Fibroblast of peridontal ligament (primary cell): ENCODE measurements at regions not wholly inside any gene's neighbourhood (a gene's known extent, or its start where the extent isn't known, plus 50 kb on each side); places are given as distances from the start of the nearest gene placed in this dataset.
"Not testable (repeated sequence)": the region's sequence is repeated elsewhere in the genome, so short reads cannot be mapped to it uniquely, and the experiment has no call there.

Experiments
- DNase-seq: peaks from one replicate; pipeline ENCODE4 v3.0.0-alpha.2; 2010; ENCODE audit errors: extremely low read depth

DNA sequence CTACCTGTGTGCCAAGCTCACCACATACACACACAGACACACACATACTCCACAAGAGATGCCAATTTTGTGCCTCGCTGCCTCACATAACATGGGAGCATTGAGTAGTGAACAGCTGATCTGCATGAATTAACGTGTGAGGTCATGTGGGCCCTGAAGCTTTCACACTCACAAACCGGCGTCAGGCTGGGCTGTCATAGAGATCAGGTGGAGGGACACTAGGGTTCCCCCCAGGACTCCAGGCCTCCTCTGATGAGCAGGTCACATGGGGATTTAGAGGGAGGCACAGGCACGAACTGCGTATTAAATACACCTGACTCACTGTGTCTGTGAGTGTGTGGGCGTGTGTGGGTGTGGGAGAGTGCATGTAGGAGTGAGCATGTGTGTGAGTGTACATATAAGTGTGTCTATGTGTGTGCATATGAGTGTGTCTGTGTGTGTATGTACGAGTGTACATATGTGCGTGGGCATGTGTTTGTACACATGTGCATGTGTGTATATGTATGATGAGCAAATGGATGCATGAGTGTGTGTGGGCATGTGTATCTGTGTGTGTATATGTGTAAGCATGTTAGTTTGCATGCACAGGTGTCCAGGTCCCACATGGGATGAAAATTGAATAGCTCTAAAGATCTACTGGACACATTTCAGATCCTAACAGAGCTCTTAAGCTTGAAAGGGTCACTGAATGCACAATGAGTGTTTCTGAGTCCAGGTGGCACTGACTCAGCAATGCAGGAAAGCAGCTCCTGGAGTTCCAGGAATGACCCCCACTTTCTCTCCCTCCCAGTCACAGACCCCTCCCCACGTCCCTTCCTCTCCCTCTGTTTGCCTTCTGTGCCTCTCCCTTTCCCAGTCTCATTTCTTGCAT, 336.6 kb downstream of the PREX1 start:
- no peak for DNase-seq

DNA sequence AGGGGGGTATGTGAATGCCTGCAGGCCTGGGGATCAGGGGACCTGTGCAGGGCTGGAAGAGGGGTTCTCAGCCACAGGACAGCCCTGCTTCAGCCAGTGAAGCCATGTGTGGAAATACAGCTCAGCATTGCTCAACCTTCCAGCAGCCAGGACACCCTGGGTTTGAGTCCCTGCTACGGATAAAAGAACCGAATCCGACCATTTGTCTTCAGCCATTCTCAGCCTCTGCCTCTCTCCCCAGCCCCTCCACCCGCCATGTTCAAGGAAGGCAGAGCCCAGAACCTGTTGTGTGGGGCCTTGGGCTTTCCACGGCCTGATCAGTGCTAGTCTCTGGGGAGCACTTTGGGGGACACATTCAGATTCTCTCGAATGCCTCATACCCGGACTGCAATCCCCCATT, 337.5 kb downstream of the PREX1 start:
- DNase-seq = not testable (repeated sequence)

DNA sequence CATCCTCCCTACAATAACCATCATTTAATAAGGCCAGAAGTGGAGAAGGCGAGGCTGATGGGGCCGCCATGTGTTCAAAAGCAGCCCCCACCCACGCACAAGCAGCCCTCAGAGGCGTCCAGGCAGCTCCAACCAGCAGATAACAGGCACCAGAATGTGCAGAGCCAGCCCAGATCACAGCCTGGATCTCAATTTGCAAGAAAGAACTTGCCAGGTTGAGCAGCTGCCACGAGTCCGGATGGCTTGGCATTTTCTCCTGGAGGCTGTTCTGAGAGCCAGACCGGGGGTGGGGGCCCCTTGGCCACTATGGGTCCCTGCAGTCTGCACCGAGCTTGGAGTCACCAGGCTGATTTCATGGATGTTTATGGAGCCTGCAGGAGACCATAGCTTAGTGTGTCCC, 338.1 kb downstream of the PREX1 start:
- no peak for DNase-seq

DNA sequence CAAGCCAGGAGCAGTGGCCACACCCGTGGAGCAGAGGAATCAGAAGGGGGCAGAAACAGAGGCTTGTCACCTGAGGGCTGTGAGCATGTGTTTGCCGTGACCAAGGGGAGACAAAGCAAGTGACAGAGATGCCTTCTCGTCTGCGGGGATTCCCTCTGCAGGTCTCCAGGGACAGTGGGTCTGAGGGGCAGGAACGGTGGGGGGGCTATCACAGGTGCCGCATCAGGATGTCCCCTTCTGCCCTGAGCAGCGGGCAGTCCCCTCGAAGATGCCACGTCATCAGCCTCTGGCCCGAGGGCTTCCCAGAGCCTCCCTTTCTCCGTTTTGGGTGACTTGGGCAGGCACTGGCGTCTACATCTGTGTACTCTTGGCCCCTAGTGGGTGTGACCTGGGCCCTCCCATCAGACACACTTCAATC, 338.7 kb downstream of the PREX1 start:
- DNase-seq = no peak

DNA sequence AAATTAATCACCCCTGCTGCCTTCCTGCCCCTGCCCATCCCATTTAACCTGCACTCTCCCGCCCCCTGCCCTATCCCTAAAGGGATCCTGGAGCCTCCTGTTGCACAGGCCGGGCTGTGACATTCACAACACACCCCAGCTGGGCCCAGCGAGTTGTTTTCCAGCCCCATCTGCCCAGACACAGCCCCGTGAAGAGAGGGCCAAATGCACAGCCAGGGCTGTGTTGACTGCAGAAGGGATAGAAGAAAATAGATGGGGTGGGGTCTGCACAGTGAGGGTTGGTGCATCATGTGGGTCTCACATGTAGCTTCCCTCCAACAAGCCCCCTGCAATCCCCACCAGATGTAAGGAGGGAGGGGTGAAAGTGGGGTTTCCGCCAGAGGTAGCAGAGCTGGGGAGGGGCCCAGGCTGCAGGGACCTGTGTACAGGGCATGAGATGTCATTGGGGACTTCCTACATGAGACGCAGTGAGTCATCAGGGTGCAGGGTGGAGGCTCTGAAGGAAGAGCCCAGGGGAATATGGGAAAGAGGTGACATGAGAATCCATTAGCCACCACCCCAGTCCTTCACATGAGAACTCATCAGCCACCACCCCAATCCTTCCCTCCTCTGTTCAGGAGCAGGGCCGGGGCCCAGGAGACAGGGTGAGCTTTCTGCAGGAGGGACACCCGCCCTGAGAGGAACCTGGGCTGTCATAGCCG, 339.3 kb downstream of the PREX1 start:
- DNase-seq = not testable (repeated sequence)

DNA sequence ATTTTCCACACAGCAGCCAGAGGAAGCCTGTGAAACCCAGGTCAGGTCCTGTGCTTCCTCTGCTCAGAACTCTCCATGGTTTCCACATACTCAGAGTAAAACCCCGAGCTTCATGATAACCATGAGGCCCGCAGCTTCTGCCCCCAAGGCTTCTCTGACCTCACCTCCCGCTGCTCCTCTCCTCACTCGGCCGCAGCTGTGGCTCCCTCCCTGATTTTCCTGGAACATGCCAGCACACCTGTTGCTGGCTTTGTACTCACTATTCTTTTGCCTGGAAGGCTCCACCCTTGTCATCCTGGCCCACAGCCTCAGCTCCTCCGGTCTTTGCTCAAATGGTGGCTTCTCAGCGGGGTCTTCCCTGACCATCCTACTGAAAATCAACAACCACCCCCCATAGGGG, 341.7 kb downstream of the PREX1 start:
- DNase-seq = no peak

GRCh38 chr20:48485153-48485552, 342.6 kb downstream of the PREX1 start:
- not testable (repeated sequence) for DNase-seq

- no peak for DNase-seq
These were observed 344.3 kb downstream of the PREX1 start for GRCh38 chr20:48483334-48484066.

GRCh38 chr20:48482790-48483189, 345.0 kb downstream of the PREX1 start:
- DNase-seq = no peak

DNA sequence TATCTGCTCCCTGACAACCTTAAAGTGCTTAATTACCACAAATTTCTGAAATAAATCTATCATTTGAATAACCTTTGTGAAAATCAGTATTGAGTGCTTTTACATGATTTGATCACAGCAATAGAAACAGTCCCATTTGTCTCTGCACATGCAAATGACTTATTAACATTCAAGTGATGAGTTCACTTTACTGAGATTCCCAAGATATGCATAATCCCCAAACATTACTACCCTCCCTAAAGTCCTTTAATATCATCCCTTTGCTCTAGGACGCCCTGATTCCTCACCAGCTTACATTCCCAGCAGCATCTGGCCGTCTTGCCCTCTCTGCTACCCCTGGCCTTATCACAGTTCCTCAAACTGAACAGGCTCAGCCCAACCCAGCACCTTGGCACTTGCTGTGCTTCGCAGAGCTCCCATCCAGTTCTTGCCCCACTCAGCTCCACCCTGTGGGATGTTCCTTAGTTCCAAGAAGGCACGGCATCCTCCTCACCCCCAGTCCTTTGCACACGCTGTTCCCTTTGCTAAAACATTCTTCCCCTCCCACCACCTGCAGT, 347.5 kb downstream of the PREX1 start:
- no peak for DNase-seq

DNA sequence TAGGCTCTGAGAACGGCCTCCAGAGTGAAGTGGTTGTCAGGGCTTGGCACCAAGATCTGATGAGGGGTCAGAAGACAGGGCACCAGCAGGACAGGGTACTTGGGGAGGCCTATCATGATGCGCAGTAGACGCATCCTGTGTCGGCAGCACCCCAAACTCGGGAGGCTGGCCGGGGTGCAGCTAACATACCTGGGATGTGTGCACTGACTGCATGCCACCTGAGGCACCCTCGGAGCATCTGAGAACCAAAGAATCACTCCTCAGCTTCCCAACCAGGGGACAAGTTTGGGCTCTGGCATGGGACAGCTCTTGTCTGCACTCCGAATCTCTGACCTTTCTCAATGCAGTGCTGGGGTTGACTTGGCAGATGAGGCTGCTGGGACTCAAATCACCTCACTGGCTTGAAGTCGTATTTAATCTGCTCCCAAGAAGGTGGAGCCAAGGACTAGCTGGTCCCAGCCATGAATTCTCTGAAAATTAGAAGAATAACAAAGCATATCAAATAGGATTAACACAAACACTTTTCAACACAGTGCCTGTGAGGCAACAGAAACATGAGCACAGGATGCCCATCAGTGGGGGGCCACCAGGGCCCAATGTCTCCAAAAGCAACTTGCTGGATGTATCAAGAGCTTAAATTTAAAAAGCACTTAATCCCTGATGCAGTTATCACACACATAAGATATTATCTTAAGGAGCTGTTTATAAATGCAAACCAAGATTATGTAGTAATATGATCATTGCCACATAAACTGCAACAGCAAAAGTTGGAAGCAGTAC, 348.8 kb downstream of the PREX1 start:
- DNase-seq = peak; percentile 5

DNA sequence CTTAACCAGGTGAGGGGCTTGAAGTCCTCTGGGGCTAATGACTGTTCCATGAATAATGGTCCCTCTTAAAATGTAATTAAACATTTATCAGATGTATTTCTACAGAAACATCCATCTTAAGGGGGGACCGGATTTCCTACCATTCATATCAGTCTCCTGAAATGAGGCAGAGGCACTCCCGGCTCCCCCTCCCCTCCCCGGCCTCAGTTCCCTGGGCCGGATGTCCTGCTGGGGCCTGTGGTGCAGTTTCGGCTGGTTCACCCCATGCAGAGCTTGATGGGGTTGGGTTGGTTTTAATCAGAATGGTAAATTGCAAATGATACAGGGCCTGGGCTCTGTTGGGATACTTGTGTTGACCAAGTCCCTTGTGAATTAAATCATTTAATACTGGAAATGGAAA, 349.4 kb downstream of the PREX1 start:
- no peak for DNase-seq

DNA sequence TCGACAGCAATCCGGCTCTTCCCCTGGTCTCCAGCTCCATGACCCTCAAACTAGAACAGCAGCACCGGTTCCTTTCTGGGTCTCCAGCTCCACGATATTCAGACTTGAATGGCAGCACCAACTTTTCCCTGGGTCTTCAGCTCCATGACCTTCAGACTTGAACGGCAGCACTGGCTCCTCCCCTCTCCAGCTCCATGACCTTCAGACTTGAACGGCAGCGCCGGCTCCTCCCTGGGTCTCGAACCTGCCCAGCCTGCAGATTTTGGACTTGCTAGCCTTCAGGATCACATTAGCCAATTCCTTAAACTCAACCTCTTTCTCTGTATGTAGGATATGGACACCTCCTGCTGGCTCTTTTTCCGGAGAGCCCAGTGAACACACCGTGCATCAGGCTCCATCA, 350.9 kb downstream of the PREX1 start:
- DNase-seq = no peak

GRCh38 chr20:48474022-48474421, 353.8 kb downstream of the PREX1 start:
- DNase-seq = no peak

DNA sequence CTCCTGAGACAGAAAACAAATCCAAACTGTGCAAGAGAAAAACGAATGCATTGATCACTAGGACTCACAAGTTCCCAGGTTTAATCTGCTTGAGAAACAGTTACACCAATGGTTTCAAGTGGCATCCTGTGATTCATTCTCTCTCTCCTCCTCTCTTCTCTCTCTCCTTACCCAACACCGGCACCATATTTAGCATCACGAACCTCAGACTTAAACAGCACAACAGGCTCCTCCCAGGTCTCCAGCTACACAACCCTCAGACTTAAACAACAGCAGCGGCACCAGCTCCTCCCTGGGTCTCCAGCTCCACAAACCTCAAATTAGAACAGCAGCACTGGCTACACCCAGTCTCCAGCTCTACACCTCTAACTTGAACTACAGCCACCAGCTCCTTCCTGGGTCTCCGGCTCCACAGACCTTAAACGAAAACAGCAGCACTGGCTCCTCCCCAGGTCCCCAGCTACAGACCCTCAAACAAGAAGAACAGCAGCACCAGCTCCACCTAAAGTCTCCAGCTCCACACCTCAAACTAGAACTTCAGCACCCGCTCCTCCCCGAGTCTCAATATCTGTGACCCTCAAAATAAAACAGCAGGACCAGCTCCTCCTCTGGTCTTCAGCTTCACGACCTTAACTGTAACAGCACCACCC, 355.9 kb downstream of the PREX1 start:
- peak; percentile 4 for DNase-seq

GRCh38 chr20:48471176-48471575, 356.6 kb downstream of the PREX1 start:
- DNase-seq = no peak

GRCh38 chr20:48470141-48470540, 357.7 kb downstream of the PREX1 start:
- DNase-seq = no peak

DNA sequence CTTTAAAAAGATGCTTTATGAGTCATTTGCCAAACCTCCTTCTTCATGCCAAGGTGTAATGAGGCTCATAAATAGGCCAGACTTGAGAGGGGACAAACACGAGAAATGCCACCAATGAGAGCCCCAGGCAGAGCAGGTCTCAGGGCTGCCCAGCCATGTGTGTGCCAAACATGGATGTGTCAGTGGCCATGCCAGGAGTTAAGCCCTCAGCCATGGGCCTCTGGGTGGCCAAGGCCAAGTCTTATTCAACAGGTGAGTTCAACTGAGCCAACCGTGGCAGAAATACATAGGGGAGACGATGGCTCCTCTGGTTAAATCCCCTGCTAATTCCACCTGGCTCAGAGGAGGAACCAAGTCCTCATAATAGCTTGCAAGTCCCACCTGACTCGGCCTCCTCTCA, 358.8 kb downstream of the PREX1 start:
- no peak for DNase-seq

DNA sequence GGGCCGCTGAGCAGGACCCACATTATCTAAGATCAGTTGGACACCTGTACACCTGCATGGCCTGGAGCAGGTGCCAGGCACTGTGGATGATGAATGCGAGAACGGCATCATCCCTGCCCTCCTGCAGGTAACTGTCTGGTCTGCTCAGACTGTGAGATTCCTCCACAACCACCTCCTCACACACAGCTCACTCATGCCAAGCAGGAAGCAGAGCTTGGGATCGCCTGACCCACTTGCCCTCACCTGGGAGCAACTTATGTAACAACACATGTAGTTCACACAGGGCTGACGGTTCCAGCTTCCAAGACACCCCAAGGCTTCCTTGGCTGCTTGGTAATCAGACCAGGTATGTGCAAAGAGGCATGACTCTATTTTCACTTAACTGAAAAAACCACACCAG, 359.2 kb downstream of the PREX1 start:
- DNase-seq = no peak

GRCh38 chr20:48467622-48468021, 360.2 kb downstream of the PREX1 start:
- no peak for DNase-seq

- no peak for DNase-seq
These were observed 362.5 kb downstream of the PREX1 start for GRCh38 chr20:48465271-48465670.
